CD4-positive, alpha-beta T cell (primary cell): ENCODE measurements at regions not wholly inside any gene's neighbourhood (a gene's known extent, or its start where the extent isn't known, plus 50 kb on each side); places are given as distances from the start of the nearest gene placed in this dataset.

Source experiments
- ATAC-seq: fragments of 200-7000 bp; cut with Tn5 transposase; one replicate; pipeline ENCODE4 v1.10.0; 2022; ENCODE audit warnings: mild to moderate bottlenecking; ENCODE audit not compliant: poor library complexity
- CTCF ChIA-PET: fragments of 350-600 bp; sonication (Branson Sonifier 250); formaldehyde crosslinking; loops from one replicate; lab custom pipeline; 2021; ENCODE audit warnings: antibody characterized with exemption, inconsistent platforms; lab: Charles Lee
- POLR2A ChIA-PET: fragments of 350-600 bp; sonication (Branson Sonifier 250); formaldehyde crosslinking; loops from one replicate; lab custom pipeline; 2021; ENCODE audit warnings: antibody characterized with exemption, inconsistent platforms; lab: Charles Lee
- DNase-seq, 14 experiments: peaks; one replicate each; pipeline ENCODE4 v3.0.0-alpha.2; 2013 to 2020; ENCODE audit warnings: mixed read lengths in 2 of 14
- H3K27ac ChIP-seq, 2 donors: one replicate each; pipeline versions ENCODE4 v1.5.1 to v1.7.0; 2013; ENCODE audit warnings: low read length in 2 of 2, low read depth in 1 of 2, mild to moderate bottlenecking in 1 of 2
- H3K27me3 ChIP-seq, 2 experiments: 1 replicate in 1 of 2; 2 replicates in 1 of 2; pipeline versions ENCODE4 v1.6.1 to v1.7.0; 2013; ENCODE audit warnings: low read length in 2 of 2, control low read depth in 1 of 2, mild to moderate bottlenecking in 1 of 2, moderate library complexity in 1 of 2; ENCODE audit not compliant: insufficient read depth in 2 of 2, control insufficient read depth in 1 of 2
- H3K36me3 ChIP-seq: one replicate; pipeline ENCODE4 v1.6.1; 2013; ENCODE audit warnings: low read length, control low read depth; ENCODE audit not compliant: insufficient read depth
- H3K4me1 ChIP-seq: one replicate; pipeline ENCODE4 v1.6.1; 2013; ENCODE audit warnings: low read length, control low read depth; ENCODE audit not compliant: insufficient read depth
- H3K4me3 ChIP-seq: one replicate; pipeline ENCODE4 v1.5.1; 2013; ENCODE audit warnings: mild to moderate bottlenecking, low read length, moderate library complexity
- H3K9me3 ChIP-seq, 2 experiments: 1 replicate in 1 of 2; 2 replicates in 1 of 2; pipeline versions ENCODE4 v1.6.1 to v1.7.0; 2013; ENCODE audit warnings: low read length in 2 of 2, mild to moderate bottlenecking in 2 of 2, control low read depth in 1 of 2, moderate library complexity in 1 of 2; ENCODE audit not compliant: control insufficient read depth in 1 of 2, insufficient read depth in 1 of 2
- H3K27ac Mint-ChIP-seq: one replicate; pipeline ENCODE4 v1.8.0; 2020; ENCODE audit warnings: mixed read lengths
- H3K27me3 Mint-ChIP-seq: one replicate; pipeline ENCODE4 v1.8.0; 2021; ENCODE audit warnings: mixed read lengths
- H3K36me3 Mint-ChIP-seq: one replicate; pipeline ENCODE4 v1.8.0; 2021; ENCODE audit warnings: low read depth, mixed read lengths
- H3K4me1 Mint-ChIP-seq: one replicate; pipeline ENCODE4 v1.8.0; 2021; ENCODE audit warnings: low read depth, mixed read lengths
- H3K4me3 Mint-ChIP-seq: one replicate; pipeline ENCODE4 v1.8.0; 2020; ENCODE audit warnings: mild to moderate bottlenecking, mixed read lengths
- H3K9me3 Mint-ChIP-seq: one replicate; pipeline ENCODE4 v1.8.0; 2020; ENCODE audit warnings: mixed read lengths
- CTCF ChIP-seq: fragments of 200-600 bp; IDR thresholded peaks from one replicate; pipeline ENCODE4 v1.8.0; 2022; ENCODE audit warnings: antibody characterized with exemption, mild to moderate bottlenecking
- intact Hi-C, 2 experiments: fragments of 100-400 bp; cut with DNase I in 1 of 2; cut with micrococcal nuclease in 1 of 2; formaldehyde crosslinking; loops; one replicate each; pipeline versions ENCODE4 v1.15.1 to v1.9.0; 2023 to 2025; cut with DNase I, micrococcal nuclease

- ChIA-PET POLR2A (no interaction called here), CTCF (no interaction called here)
- Histone ChIP-seq H3K9me3 (no peaks in the 10 kb centered on the region), H3K27me3 (no peaks in the 10 kb centered on the region), H3K4me3 (no peak overlapping the region), H3K4me1 (no peaks in the 10 kb centered on the region), H3K27ac (no peak overlapping the region), H3K36me3 (no peaks in the 10 kb centered on the region)
- ATAC-seq (no peak), DNase-seq (no peak)
- no peaks in the 10 kb centered on the region for H3K4me1 Mint-ChIP-seq
- no peaks in the 10 kb centered on the region for H3K36me3 Mint-ChIP-seq
- no peak overlapping the region for H3K4me3 Mint-ChIP-seq
- no peaks in the 10 kb centered on the region for H3K27me3 Mint-ChIP-seq
- H3K9me3 Mint-ChIP-seq: no peaks in the 10 kb centered on the region
- intact Hi-C loops: no loop called here
- no peak overlapping the region for H3K27ac Mint-ChIP-seq
- TF ChIP-seq CTCF: no peak
These were observed 402.9 kb upstream of the MAP3K7 start for GRCh38 chr6:90989763-90990162.

- Mint-ChIP-seq H3K27me3 (peaks cover 5% of the 10 kb centered on the region), H3K4me3 (no peak overlapping the region), H3K36me3 (no peaks in the 10 kb centered on the region), H3K4me1 (no peaks in the 10 kb centered on the region), H3K27ac (no peak overlapping the region), H3K9me3 (no peaks in the 10 kb centered on the region)
- Histone ChIP-seq H3K4me1 (no peaks in the 10 kb centered on the region), H3K27me3 (no peaks in the 10 kb centered on the region), H3K36me3 (no peaks in the 10 kb centered on the region), H3K27ac (no peak overlapping the region), H3K4me3 (no peak overlapping the region), H3K9me3 (peaks cover 0 to 4% of the 10 kb centered on the region in 2 experiments)
- ChIA-PET POLR2A (no interaction called here), CTCF (no interaction called here)
- DNase-seq (no peak), ATAC-seq (no peak)
- TF ChIP-seq CTCF: no peak
- intact Hi-C loops: no loop called here
These were observed 397.2 kb upstream of the MAP3K7 start for GRCh38 chr6:90984066-90984465.

- ChIA-PET CTCF (no interaction called here), POLR2A (no interaction called here)
- no peak for TF ChIP-seq CTCF
- no peaks in the 10 kb centered on the region for H3K36me3 Mint-ChIP-seq
- H3K27me3 Mint-ChIP-seq: peaks cover 5% of the 10 kb centered on the region
- no peaks in the 10 kb centered on the region for H3K27me3 ChIP-seq
- H3K27ac ChIP-seq: no peak overlapping the region
- H3K9me3 Mint-ChIP-seq: no peaks in the 10 kb centered on the region
- intact Hi-C loops: no loop called here
- H3K4me3 ChIP-seq: no peak overlapping the region
- DNase-seq (no peak), ATAC-seq (no peak)
- H3K4me1 Mint-ChIP-seq: no peaks in the 10 kb centered on the region
- H3K36me3 ChIP-seq: no peaks in the 10 kb centered on the region
- peaks cover 0 to 4% of the 10 kb centered on the region in 2 experiments for H3K9me3 ChIP-seq
- H3K27ac Mint-ChIP-seq: no peak overlapping the region
- H3K4me3 Mint-ChIP-seq: no peak overlapping the region
- H3K4me1 ChIP-seq: no peaks in the 10 kb centered on the region
These were observed 396.6 kb upstream of the MAP3K7 start for GRCh38 chr6:90983462-90983861.
